SK-N-SH (cell line): ENCODE measurements at regions not wholly inside any gene's neighbourhood (a gene's known extent, or its start where the extent isn't known, plus 50 kb on each side); places are given as distances from the start of the nearest gene placed in this dataset.
A peak's percentile ranks its signal among the peaks of the same experiment; 100 is the strongest.

ENCODE experiments used
- CTCF ChIA-PET: fragments of 300-600, 350-600 bp; formaldehyde crosslinking; extraction: SDS; loops from one replicate; lab custom pipeline; 2021; lab: Yijun Ruan, JAX
- POLR2A ChIA-PET: fragments of 350-600 bp; sonication (Branson Sonifier 250); formaldehyde crosslinking; extraction: SDS; loops from one replicate; lab custom pipeline; 2020; ENCODE audit warnings: antibody characterized with exemption, inconsistent platforms; lab: Yijun Ruan, JAX
- DNase-seq: peaks from one replicate; pipeline ENCODE4 v3.0.0; 2012
- H2AFZ ChIP-seq: fragments of 200-600 bp; sonication (generic); 2 replicates; pipeline ENCODE4 v1.8.1; 2016; ENCODE audit warnings: antibody characterized with exemption, mild to moderate bottlenecking, low read depth
- H3F3A ChIP-seq: fragments of 200-600 bp; sonication (generic); replicated peaks from 2 replicates; pipeline ENCODE3; 2016; ENCODE audit warnings: antibody characterized with exemption, mild to moderate bottlenecking; ENCODE audit not compliant: insufficient read depth
- H3K27ac ChIP-seq, 2 experiments: fragments of 200-500 bp in 1 of 2; fragments of 200-600 bp in 1 of 2; sonication (Bioruptor generic) in 1 of 2; sonication (generic), shearing (Covaris generic) in 1 of 2; 2 replicates each; pipeline versions ENCODE4 v1.5.1 to v1.6.1; 2014 to 2016; ENCODE audit warnings: low read depth in 2 of 2, inconsistent platforms in 1 of 2, low read length in 1 of 2, mild to moderate bottlenecking in 1 of 2, mixed read lengths in 1 of 2
- H3K27me3 ChIP-seq: fragments of 200-600 bp; sonication (generic), shearing (Covaris generic); 2 replicates; pipeline ENCODE4 v1.6.1; 2016; ENCODE audit warnings: mixed run types; ENCODE audit not compliant: insufficient read depth
- H3K36me3 ChIP-seq, 2 experiments: fragments of 200-500 bp in 1 of 2; fragments of 200-600 bp in 1 of 2; sonication (Bioruptor generic) in 1 of 2; sonication (generic) in 1 of 2; replicated peaks in 1 of 2; 2 replicates each; pipeline versions ENCODE3 to v1.5.1; 2014 to 2016; ENCODE audit warnings: low read length in 1 of 2, mild to moderate bottlenecking in 1 of 2; ENCODE audit not compliant: insufficient read depth in 2 of 2, control insufficient read depth in 1 of 2
- H3K4me1 ChIP-seq, 2 experiments: fragments of 200-500 bp in 1 of 2; fragments of 200-600 bp in 1 of 2; sonication (Bioruptor generic) in 1 of 2; sonication (generic), shearing (Covaris generic) in 1 of 2; 2 replicates each; pipeline versions ENCODE4 v1.5.1 to v1.6.1; 2014 to 2016; ENCODE audit warnings: low read depth in 1 of 2, low read length in 1 of 2, mixed run types in 1 of 2; ENCODE audit not compliant: insufficient read depth in 2 of 2, control insufficient read depth in 1 of 2
- H3K4me2 ChIP-seq: fragments of 200-600 bp; sonication (generic), shearing (Covaris generic); 2 replicates; pipeline ENCODE4 v1.6.1; 2017; ENCODE audit warnings: mixed run types
- H3K4me3 ChIP-seq, 2 experiments: fragments of 200-500 bp in 1 of 2; fragments of 200-600 bp in 1 of 2; sonication (Bioruptor generic) in 1 of 2; sonication (generic), shearing (Covaris generic) in 1 of 2; 2 replicates each; pipeline versions ENCODE4 v1.5.1 to v1.8.1; 2014 to 2016; ENCODE audit warnings: low read depth in 2 of 2, inconsistent platforms in 1 of 2, low read length in 1 of 2, mild to moderate bottlenecking in 1 of 2, mixed read lengths in 1 of 2, moderate library complexity in 1 of 2
- H3K79me2 ChIP-seq: fragments of 200-600 bp; sonication (generic); 2 replicates; pipeline ENCODE4 v1.8.1; 2017; ENCODE audit warnings: mild to moderate bottlenecking; ENCODE audit not compliant: insufficient read depth
- H3K9ac ChIP-seq: fragments of 200-600 bp; sonication (generic); 2 replicates; pipeline ENCODE4 v1.6.1; 2017; ENCODE audit warnings: mixed run types
- H3K9me2 ChIP-seq: fragments of 200-600 bp; sonication (generic); 2 replicates; pipeline ENCODE4 v1.6.1; 2017; ENCODE audit warnings: mixed run types
- H3K9me3 ChIP-seq: fragments of 200-600 bp; sonication (generic); 2 replicates; pipeline ENCODE4 v1.6.1; 2017; ENCODE audit warnings: mixed run types, mild to moderate bottlenecking, moderate library complexity
- H4K20me1 ChIP-seq: fragments of 200-600 bp; sonication (generic); 2 replicates; pipeline ENCODE4 v1.6.1; 2017; ENCODE audit warnings: mild to moderate bottlenecking, mixed run types; ENCODE audit not compliant: insufficient read depth
- CHD2 ChIP-seq: fragments of 150-350 bp; IDR thresholded peaks from 2 replicates; pipeline ENCODE4 v1.6.1; 2018; ENCODE audit warnings: low read length; ENCODE audit not compliant: partially characterized antibody
- EP300 ChIP-seq, 2 experiments: IDR thresholded peaks; 2 replicates each; pipeline versions ENCODE4 v1.4.0 to v1.6.1; 2012; ENCODE audit warnings: borderline replicate concordance in 1 of 2, low read depth in 1 of 2, low read length in 1 of 2
- FOSL2 ChIP-seq: IDR thresholded peaks from 2 replicates; pipeline ENCODE4 v1.4.0; 2012; ENCODE audit warnings: low read depth, mild to moderate bottlenecking, moderate library complexity, borderline replicate concordance
- FOXJ3 ChIP-seq: sonication (generic); formaldehyde crosslinking; IDR thresholded peaks from 2 replicates; pipeline ENCODE4 v1.5.1; 2020; ENCODE audit warnings: mild to moderate bottlenecking, missing genetic modification reagents
- FOXM1 ChIP-seq: IDR thresholded peaks from 2 replicates; pipeline ENCODE4 v1.4.0; 2012; ENCODE audit warnings: low read depth, mild to moderate bottlenecking
- GABPA ChIP-seq: IDR thresholded peaks from 2 replicates; pipeline ENCODE4 v1.4.0; 2012; ENCODE audit warnings: low read depth, mild to moderate bottlenecking
- GATA2 ChIP-seq: sonication (generic); formaldehyde crosslinking; IDR thresholded peaks from 2 replicates; pipeline ENCODE4 v1.5.0; 2020; ENCODE audit warnings: mild to moderate bottlenecking, missing genetic modification reagents
- IRF3 ChIP-seq: fragments of 150-350 bp; IDR thresholded peaks from 2 replicates; pipeline ENCODE4 v1.6.1; 2016; ENCODE audit warnings: mild to moderate bottlenecking, low read depth, low read length
- JUND ChIP-seq: IDR thresholded peaks from 2 replicates; pipeline ENCODE4 v1.4.0; 2012
- MAX ChIP-seq: IDR thresholded peaks from 2 replicates; pipeline ENCODE4 v1.4.0; 2012; ENCODE audit warnings: low read depth
- MEF2A ChIP-seq: IDR thresholded peaks from 2 replicates; pipeline ENCODE4 v1.4.0; 2012; ENCODE audit warnings: low read depth, borderline replicate concordance
- MXI1 ChIP-seq: IDR thresholded peaks from 2 replicates; pipeline ENCODE4 v1.6.1; 2012; ENCODE audit warnings: mild to moderate bottlenecking, low read depth, low read length, improper control_type of control experiment
- NRF1 ChIP-seq: IDR thresholded peaks from 2 replicates; pipeline ENCODE4 v1.6.1; 2012; ENCODE audit warnings: low read depth, mild to moderate bottlenecking, low read length
- PBX3 ChIP-seq: IDR thresholded peaks from 2 replicates; pipeline ENCODE4; 2012
- RCOR1 ChIP-seq: fragments of 150-350 bp; IDR thresholded peaks from 2 replicates; pipeline ENCODE4 v1.6.1; 2017; ENCODE audit warnings: antibody characterized with exemption, low read length
- RXRA ChIP-seq: IDR thresholded peaks from 2 replicates; pipeline ENCODE4 v1.4.0; 2012; ENCODE audit warnings: low read depth, mild to moderate bottlenecking, borderline replicate concordance
- TCF12 ChIP-seq: IDR thresholded peaks from 2 replicates; pipeline ENCODE4 v1.4.0; 2012
- WGBS: methylation state at CpG from one replicate; pipeline ENCODE4 v1.1.6; 2017; ENCODE audit warnings: low lambda C conversion rate; 5-methylcytosine and 5-hydroxymethylcytosine counted together
- TF ChIP-seq, protein P1 (sequence below): IDR thresholded peaks from 2 replicates; pipeline ENCODE4 v1.6.1; 2012; ENCODE audit warnings: mild to moderate bottlenecking, low read depth, low read length, moderate library complexity
- TF ChIP-seq, protein P2 (sequence below): fragments of 150-350 bp; IDR thresholded peaks from 2 replicates; pipeline ENCODE4 v1.6.1; 2017; ENCODE audit warnings: antibody characterized with exemption, low read length, low read depth, borderline replicate concordance
- TF ChIP-seq, protein P3 (sequence below): IDR thresholded peaks from 2 replicates; pipeline ENCODE4 v1.4.0; 2012; ENCODE audit warnings: low read depth, borderline replicate concordance

GRCh38 chr15:36175741-36176291 is 403.6 kb upstream of the CDIN1 start (continued):
- TF ChIP-seq, protein P1, sequence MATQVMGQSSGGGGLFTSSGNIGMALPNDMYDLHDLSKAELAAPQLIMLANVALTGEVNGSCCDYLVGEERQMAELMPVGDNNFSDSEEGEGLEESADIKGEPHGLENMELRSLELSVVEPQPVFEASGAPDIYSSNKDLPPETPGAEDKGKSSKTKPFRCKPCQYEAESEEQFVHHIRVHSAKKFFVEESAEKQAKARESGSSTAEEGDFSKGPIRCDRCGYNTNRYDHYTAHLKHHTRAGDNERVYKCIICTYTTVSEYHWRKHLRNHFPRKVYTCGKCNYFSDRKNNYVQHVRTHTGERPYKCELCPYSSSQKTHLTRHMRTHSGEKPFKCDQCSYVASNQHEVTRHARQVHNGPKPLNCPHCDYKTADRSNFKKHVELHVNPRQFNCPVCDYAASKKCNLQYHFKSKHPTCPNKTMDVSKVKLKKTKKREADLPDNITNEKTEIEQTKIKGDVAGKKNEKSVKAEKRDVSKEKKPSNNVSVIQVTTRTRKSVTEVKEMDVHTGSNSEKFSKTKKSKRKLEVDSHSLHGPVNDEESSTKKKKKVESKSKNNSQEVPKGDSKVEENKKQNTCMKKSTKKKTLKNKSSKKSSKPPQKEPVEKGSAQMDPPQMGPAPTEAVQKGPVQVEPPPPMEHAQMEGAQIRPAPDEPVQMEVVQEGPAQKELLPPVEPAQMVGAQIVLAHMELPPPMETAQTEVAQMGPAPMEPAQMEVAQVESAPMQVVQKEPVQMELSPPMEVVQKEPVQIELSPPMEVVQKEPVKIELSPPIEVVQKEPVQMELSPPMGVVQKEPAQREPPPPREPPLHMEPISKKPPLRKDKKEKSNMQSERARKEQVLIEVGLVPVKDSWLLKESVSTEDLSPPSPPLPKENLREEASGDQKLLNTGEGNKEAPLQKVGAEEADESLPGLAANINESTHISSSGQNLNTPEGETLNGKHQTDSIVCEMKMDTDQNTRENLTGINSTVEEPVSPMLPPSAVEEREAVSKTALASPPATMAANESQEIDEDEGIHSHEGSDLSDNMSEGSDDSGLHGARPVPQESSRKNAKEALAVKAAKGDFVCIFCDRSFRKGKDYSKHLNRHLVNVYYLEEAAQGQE = no peak
- TF ChIP-seq GABPA = no peak
- peak; percentile 97 for TF ChIP-seq GATA2 (CRISPR knock-in tag)
- no peak for TF ChIP-seq PBX3
- no peak for TF ChIP-seq MXI1
- TF ChIP-seq, protein P2, sequence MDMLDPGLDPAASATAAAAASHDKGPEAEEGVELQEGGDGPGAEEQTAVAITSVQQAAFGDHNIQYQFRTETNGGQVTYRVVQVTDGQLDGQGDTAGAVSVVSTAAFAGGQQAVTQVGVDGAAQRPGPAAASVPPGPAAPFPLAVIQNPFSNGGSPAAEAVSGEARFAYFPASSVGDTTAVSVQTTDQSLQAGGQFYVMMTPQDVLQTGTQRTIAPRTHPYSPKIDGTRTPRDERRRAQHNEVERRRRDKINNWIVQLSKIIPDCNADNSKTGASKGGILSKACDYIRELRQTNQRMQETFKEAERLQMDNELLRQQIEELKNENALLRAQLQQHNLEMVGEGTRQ = no peak
- no peak for TF ChIP-seq TCF12

DNA sequence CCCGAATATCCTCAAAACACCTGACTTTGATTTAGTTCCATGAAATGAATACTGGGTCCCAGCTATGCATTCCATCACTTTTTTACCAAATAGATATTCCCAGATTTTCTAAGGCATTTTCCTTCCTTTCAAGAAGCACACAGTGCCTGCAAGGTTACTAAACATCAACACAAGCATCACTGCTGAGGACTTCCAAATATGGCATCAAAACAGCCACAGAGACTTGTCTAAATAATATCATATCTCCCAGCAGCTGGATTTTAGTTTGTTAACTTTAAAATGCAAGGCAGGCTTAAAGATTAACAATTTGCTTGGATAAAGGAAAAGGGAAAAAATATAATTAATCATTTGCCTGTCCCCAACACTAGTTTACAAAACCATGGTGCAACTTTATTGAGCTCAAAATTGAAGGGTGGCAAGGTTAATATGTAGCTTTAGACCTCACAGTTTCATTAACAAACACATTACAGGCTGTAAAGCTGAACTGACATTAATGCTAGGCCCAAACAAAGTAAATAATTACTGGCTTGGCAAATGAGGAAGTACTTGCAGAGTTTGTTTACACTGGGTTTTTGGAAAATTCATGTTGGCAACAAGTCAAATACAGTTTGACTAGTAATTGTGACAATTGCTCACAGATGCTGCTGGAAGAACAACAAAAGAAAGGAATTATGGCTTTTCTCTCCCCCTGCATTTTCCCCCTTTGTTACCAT is 401.7 kb upstream of the CDIN1 start:
- H3K27me3 ChIP-seq = no peaks in the 10 kb centered on the region
- H3F3A ChIP-seq = no peaks in the 10 kb centered on the region
- H3K9me3 ChIP-seq = no peaks in the 10 kb centered on the region
- H3K27ac ChIP-seq = no peak overlapping the region
- POLR2A ChIA-PET = no interaction called here
- 54% methylated on average over 1 of the region's 1 CpG for WGBS
- DNase-seq = no peak
- no peaks in the 10 kb centered on the region for H3K79me2 ChIP-seq
- H3K4me3 ChIP-seq = no peak overlapping the region
- no peaks in the 10 kb centered on the region for H3K9me2 ChIP-seq
- peaks cover 0 to 8% of the 10 kb centered on the region in 2 experiments; a peak in 1 of 4 replicates for H3K4me1 ChIP-seq
- CTCF ChIA-PET = interaction anchor here (0.8 kb wide), 1 partner anchor 16 kb away, joined by 3 read pairs; no protein-coding TSS in a partner anchor
- peak overlapping the region; percentile 56 for H2AFZ ChIP-seq
- H3K9ac ChIP-seq = no peak overlapping the region
- no peaks in the 10 kb centered on the region for H4K20me1 ChIP-seq
- H3K36me3 ChIP-seq = no peaks in the 10 kb centered on the region
- H3K4me2 ChIP-seq = no peak overlapping the region
- no peak for TF ChIP-seq FOSL2
- no peak for TF ChIP-seq RXRA
- no peak for TF ChIP-seq MAX
- TF ChIP-seq IRF3 = no peak
- TF ChIP-seq MXI1 = no peak
- TF ChIP-seq, protein P3, sequence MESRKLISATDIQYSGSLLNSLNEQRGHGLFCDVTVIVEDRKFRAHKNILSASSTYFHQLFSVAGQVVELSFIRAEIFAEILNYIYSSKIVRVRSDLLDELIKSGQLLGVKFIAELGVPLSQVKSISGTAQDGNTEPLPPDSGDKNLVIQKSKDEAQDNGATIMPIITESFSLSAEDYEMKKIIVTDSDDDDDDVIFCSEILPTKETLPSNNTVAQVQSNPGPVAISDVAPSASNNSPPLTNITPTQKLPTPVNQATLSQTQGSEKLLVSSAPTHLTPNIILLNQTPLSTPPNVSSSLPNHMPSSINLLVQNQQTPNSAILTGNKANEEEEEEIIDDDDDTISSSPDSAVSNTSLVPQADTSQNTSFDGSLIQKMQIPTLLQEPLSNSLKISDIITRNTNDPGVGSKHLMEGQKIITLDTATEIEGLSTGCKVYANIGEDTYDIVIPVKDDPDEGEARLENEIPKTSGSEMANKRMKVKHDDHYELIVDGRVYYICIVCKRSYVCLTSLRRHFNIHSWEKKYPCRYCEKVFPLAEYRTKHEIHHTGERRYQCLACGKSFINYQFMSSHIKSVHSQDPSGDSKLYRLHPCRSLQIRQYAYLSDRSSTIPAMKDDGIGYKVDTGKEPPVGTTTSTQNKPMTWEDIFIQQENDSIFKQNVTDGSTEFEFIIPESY = no peak
- no peak for TF ChIP-seq PBX3
- TF ChIP-seq TCF12 = no peak
- no peak for TF ChIP-seq EP300 (IDR thresholded peaks at IDR 0.05; ENCODE audit: borderline replicate concordance in 1 of 2, low read depth in 1 of 2, low read length in 1 of 2)
- TF ChIP-seq GABPA = no peak
- no peak for TF ChIP-seq FOXJ3 (CRISPR knock-in tag)
- no peak for TF ChIP-seq FOXM1
- TF ChIP-seq NRF1 = no peak
- TF ChIP-seq MEF2A = no peak
- no peak for TF ChIP-seq JUND
- no peak for TF ChIP-seq CHD2
- no peak for TF ChIP-seq RCOR1
